D721Med (cell line): ENCODE measurements at regions not wholly inside any gene's neighbourhood (a gene's known extent, or its start where the extent isn't known, plus 50 kb on each side); places are given as distances from the start of the nearest gene placed in this dataset.
"Not testable (repeated sequence)": the region's sequence is repeated elsewhere in the genome, so short reads cannot be mapped to it uniquely, and the experiment has no call there.

Experiments
- DNase-seq: peaks from one replicate; pipeline ENCODE4 v3.0.0; 2011; ENCODE audit warnings: low spot score; ENCODE audit not compliant: insufficient read length
- FAIRE-seq: peaks from 2 replicates; lab custom pipeline; 2011; peaks lifted over from hg19 to GRCh38; lab: Jason Lieb, UNC
- TF ChIP-seq, protein P1 (sequence below): IDR thresholded peaks from 2 replicates; pipeline ENCODE4 v1.5.1; 2012; ENCODE audit warnings: mild to moderate bottlenecking, control low read depth; ENCODE audit not compliant: insufficient read depth; ENCODE audit errors: missing control alignments

DNA sequence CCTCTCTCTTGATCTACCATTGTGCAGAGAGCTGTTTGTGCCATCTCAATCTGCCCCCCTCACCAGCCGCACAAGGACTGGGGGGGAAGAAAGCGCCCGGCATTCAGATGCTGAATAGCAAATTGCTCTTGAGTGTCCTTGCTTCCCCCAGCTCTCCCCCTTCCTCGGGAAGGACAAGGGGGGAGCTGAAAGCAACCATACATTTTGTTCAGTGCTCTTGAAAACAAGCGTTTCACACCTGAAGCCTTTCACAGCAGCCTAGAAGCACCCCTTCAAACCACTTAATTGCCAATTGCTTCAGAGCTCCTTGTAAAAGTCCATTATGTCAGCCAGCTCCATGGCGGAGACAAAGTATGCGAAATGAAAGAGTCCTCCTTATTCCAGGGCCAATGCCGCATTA lies 540.1 kb downstream of the NR2F2 start:
- FAIRE-seq (no peak), DNase-seq (no peak)
- TF ChIP-seq, protein P1, sequence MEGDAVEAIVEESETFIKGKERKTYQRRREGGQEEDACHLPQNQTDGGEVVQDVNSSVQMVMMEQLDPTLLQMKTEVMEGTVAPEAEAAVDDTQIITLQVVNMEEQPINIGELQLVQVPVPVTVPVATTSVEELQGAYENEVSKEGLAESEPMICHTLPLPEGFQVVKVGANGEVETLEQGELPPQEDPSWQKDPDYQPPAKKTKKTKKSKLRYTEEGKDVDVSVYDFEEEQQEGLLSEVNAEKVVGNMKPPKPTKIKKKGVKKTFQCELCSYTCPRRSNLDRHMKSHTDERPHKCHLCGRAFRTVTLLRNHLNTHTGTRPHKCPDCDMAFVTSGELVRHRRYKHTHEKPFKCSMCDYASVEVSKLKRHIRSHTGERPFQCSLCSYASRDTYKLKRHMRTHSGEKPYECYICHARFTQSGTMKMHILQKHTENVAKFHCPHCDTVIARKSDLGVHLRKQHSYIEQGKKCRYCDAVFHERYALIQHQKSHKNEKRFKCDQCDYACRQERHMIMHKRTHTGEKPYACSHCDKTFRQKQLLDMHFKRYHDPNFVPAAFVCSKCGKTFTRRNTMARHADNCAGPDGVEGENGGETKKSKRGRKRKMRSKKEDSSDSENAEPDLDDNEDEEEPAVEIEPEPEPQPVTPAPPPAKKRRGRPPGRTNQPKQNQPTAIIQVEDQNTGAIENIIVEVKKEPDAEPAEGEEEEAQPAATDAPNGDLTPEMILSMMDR: no peak

- FAIRE-seq, DNase-seq: not testable (repeated sequence)
Observed at GRCh38 chr15:96877442-96877841, 546.9 kb downstream of the NR2F2 start.

- DNase-seq (no peak), FAIRE-seq (no peak)
- TF ChIP-seq, protein P1: no peak
Observed at GRCh38 chr15:96878129-96878528, 547.6 kb downstream of the NR2F2 start.

DNA sequence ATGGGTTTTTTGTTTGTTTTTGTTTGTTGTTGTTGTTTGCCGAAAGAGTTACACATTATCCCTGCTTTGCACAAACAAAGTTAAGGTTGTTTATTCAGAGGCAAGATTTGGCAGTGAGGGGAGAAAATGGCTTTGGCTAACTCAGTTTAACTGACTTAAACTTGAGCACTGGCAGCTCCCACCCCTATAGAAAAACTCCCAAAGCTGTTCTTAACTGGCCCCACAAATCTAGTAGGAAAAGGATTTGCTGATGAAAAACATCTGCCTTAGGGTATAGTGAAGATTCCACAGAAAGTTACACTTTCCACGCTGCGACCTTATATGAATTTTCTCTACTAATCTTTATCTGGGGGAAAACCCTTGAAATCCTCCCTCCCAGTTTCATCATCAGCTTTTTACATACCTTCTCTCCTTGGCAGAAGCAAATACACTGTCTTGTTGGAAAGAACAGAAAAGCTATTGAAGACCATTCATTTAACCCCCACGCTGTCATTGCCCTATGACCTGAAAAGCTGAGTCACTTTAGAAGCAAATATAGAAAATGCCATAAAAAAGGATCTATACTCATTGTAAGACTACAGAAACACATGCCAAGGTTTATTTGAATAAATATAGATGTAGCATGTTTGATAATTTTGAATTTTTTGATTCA lies 551.7 kb downstream of the NR2F2 start:
- TF ChIP-seq, protein P1: no peak
- DNase-seq: no peak
- FAIRE-seq: no peak

- no peak for FAIRE-seq
- TF ChIP-seq, protein P1: no peak
- no peak for DNase-seq
Observed at GRCh38 chr15:96887730-96888129, 557.2 kb downstream of the NR2F2 start.

- DNase-seq (no peak), FAIRE-seq (no peak)
- TF ChIP-seq, protein P1: no peak
Observed at GRCh38 chr15:96888764-96889163, 558.3 kb downstream of the NR2F2 start.

DNA sequence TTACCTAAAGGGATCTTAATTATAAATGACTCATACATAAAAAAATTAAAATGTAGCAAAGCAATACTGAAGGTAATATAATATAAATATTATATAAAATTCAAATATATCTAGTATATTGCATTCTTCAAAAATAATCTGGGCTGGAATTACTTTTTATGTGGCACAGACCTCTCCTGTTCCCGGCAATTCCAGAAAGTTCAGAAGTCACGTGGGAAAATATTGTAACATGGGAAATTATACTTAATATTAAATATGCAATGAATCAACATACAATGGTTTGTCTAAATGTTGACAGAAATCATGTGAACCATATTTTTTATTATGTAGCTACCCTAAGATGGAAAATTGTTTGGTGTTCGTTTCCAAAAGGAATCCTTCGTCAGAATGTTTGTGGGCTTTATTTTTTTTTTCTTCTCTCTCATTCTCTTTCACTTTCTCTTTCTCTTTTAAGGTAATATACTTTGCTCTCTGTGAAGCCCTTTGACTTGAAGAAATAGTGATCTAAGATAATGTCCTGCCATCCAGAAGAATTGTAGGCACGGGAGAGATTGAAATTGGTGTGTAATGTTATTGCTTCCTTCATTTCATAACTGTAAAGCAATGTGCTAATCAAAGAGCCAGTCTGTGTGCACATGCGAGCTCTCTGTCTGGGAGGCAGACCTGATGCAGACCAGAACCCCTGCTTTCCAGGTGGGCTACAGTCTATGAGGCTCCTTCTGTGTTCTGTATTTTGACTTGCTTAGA lies 559.4 kb downstream of the NR2F2 start:
- TF ChIP-seq, protein P1: no peak
- FAIRE-seq (no peak), DNase-seq (no peak)
